ENCODE measurements at regions not wholly inside any gene's neighbourhood (a gene's known extent, or its start where the extent isn't known, plus 50 kb on each side); places are given as distances from the start of the nearest gene placed in this dataset.

- TF ChIP-seq CTCF (IDR thresholded peaks at IDR 0.05; ENCODE audit: low read depth, low read length) = no peak
- TF ChIP-seq, protein P1, sequence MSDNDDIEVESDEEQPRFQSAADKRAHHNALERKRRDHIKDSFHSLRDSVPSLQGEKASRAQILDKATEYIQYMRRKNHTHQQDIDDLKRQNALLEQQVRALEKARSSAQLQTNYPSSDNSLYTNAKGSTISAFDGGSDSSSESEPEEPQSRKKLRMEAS (IDR thresholded peaks at IDR 0.05; ENCODE audit: low read depth, low read length) = no peak
- TF ChIP-seq POLR2A (IDR thresholded peaks at IDR 0.05; ENCODE audit: extremely low read depth, insufficient read length) = no peak
Observed at GRCh38 chr9:80775530-80775929, 913.8 kb downstream of the TLE1 start.
